Osteocyte (in vitro differentiated cells): ENCODE measurements at regions not wholly inside any gene's neighbourhood (a gene's known extent, or its start where the extent isn't known, plus 50 kb on each side); places are given as distances from the start of the nearest gene placed in this dataset.

Experiments used
- DNase-seq: peaks from one replicate; pipeline ENCODE4 v3.0.0; 2021; ENCODE audit warnings: mixed read lengths; ENCODE audit not compliant: unreplicated experiment; ENCODE audit errors: extremely low spot score
- H3K27ac Mint-ChIP-seq: one replicate; pipeline ENCODE4 v1.8.0; 2021; ENCODE audit warnings: mild to moderate bottlenecking, mixed read lengths; ENCODE audit not compliant: unreplicated experiment
- H3K27me3 Mint-ChIP-seq: one replicate; pipeline ENCODE4 v1.8.0; 2021; ENCODE audit warnings: mixed read lengths; ENCODE audit not compliant: unreplicated experiment
- H3K36me3 Mint-ChIP-seq: one replicate; pipeline ENCODE4 v1.8.0; 2021; ENCODE audit warnings: mixed read lengths; ENCODE audit not compliant: unreplicated experiment
- H3K4me1 Mint-ChIP-seq: one replicate; pipeline ENCODE4 v1.8.0; 2021; ENCODE audit warnings: mixed read lengths; ENCODE audit not compliant: unreplicated experiment
- H3K4me3 Mint-ChIP-seq: one replicate; pipeline ENCODE4 v1.8.0; 2021; ENCODE audit warnings: mild to moderate bottlenecking, moderate library complexity, mixed read lengths; ENCODE audit not compliant: unreplicated experiment
- H3K9me3 Mint-ChIP-seq: one replicate; pipeline ENCODE4 v1.8.0; 2021; ENCODE audit warnings: mixed read lengths; ENCODE audit not compliant: unreplicated experiment
- CTCF ChIP-seq: fragments of 200-600 bp; sonication (generic); IDR thresholded peaks from 2 replicates; pipeline ENCODE4 v1.5.0; 2021; ENCODE audit warnings: antibody characterized with exemption, mild to moderate bottlenecking, moderate library complexity

DNA sequence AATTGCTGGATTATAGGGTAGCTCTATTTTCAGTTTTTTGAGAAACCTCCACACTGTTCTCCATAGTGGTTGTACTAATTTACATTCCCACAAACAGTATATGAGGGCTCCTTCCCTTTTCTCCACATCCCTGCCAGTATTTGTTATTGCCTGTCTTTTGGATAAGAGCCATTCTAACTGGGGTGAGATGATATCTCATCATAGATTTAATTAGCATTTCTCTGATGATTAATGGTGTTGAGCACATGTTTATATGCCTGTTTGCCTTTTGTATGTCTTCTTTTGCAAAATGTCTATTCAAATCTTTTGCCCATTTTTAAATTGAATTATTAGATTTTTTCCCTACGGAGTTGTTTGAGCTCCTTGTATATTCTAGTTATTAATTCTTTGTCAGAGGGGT lies 385.3 kb downstream of the CCER1 start:
- Mint-ChIP-seq H3K27me3 (peaks cover 9% of the 10 kb centered on the region), H3K4me1 (no peaks in the 10 kb centered on the region), H3K36me3 (no peaks in the 10 kb centered on the region), H3K9me3 (peaks cover 25% of the 10 kb centered on the region), H3K27ac (no peak overlapping the region), H3K4me3 (no peak overlapping the region)
- TF ChIP-seq CTCF, result no peak
- no peak for DNase-seq

DNA sequence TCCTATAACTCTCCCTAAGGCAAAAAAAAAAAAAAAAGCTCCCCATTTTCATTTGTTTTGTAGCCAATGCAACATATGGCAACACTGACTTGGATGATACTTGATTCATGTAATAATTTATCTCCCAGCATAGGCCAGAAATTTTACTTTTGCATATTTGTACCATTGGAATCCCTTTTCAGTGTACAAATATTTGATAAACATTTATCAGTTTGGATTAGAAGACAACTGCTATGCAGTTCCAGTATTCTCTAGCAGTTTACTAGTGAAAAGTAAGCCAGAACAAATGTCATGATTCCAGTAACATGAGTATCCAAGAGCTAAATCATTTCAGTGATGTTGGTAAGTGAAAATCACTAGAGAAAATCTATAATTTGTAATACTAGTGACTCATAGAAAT lies 392.3 kb downstream of the CCER1 start:
- DNase-seq, result no peak
- TF ChIP-seq CTCF, result no peak
- Mint-ChIP-seq H3K36me3 (no peaks in the 10 kb centered on the region), H3K27me3 (no peaks in the 10 kb centered on the region), H3K4me3 (no peak overlapping the region), H3K9me3 (peaks cover 18% of the 10 kb centered on the region), H3K4me1 (no peaks in the 10 kb centered on the region), H3K27ac (no peak overlapping the region)

DNA sequence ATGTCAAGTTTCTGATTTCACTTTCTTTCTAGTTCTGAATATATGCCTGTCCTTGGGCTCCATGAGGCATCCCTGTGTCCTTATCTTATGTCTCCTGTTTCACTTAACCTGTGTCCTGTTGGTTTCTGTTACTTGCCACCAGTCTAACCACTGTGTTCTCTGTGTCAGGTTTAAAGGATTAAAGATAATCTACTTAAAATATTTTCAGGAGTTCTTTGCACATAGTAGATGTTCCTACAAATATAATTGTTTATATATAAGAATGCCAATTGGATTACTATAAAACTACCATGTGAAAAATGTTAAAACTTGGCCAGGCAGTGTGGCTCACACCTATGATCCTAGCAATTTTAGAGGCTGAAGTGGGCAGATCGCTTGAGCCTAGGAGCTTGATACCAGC lies 406.4 kb downstream of the CCER1 start:
- no peak for TF ChIP-seq CTCF
- no peaks in the 10 kb centered on the region for H3K27me3 Mint-ChIP-seq
- H3K9me3 Mint-ChIP-seq, result no peaks in the 10 kb centered on the region
- no peak for DNase-seq
- H3K36me3 Mint-ChIP-seq, result no peaks in the 10 kb centered on the region
- H3K4me3 Mint-ChIP-seq, result no peak overlapping the region
- no peak overlapping the region for H3K27ac Mint-ChIP-seq
- peaks cover 4% of the 10 kb centered on the region for H3K4me1 Mint-ChIP-seq

GRCh38 chr12:90546511-90546910 lies 408.5 kb downstream of the CCER1 start:
- TF ChIP-seq CTCF, result no peak
- Mint-ChIP-seq H3K27ac (no peak overlapping the region), H3K27me3 (no peaks in the 10 kb centered on the region), H3K36me3 (no peaks in the 10 kb centered on the region), H3K9me3 (no peaks in the 10 kb centered on the region), H3K4me1 (peaks cover 9% of the 10 kb centered on the region), H3K4me3 (no peak overlapping the region)
- DNase-seq, result no peak

DNA sequence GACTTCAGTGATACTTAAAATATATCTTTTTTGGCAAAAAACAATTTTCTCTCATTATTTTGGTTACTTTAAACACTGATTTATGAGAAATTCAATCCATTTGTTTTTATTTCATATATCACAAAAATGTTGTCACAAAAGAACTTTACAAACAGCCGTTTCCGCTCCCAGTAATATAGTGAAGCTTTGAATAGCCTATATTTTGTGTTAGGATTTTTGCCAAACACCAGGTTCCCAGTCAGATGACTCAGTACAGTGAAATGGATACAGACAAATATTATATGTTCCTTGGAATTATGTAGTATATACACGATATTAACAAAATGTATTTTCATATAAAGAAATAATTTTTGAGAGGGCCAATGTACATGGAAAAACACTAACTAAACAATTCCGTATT lies 411.1 kb downstream of the CCER1 start:
- DNase-seq, result no peak
- H3K27ac Mint-ChIP-seq, result no peak overlapping the region
- no peak for TF ChIP-seq CTCF
- H3K4me3 Mint-ChIP-seq, result no peak overlapping the region
- peaks cover 9% of the 10 kb centered on the region for H3K4me1 Mint-ChIP-seq
- no peaks in the 10 kb centered on the region for H3K36me3 Mint-ChIP-seq
- no peaks in the 10 kb centered on the region for H3K9me3 Mint-ChIP-seq
- no peaks in the 10 kb centered on the region for H3K27me3 Mint-ChIP-seq
